ENCODE measurements at regions not wholly inside any gene's neighbourhood (a gene's known extent, or its start where the extent isn't known, plus 50 kb on each side); places are given as distances from the start of the nearest gene placed in this dataset.

DNA sequence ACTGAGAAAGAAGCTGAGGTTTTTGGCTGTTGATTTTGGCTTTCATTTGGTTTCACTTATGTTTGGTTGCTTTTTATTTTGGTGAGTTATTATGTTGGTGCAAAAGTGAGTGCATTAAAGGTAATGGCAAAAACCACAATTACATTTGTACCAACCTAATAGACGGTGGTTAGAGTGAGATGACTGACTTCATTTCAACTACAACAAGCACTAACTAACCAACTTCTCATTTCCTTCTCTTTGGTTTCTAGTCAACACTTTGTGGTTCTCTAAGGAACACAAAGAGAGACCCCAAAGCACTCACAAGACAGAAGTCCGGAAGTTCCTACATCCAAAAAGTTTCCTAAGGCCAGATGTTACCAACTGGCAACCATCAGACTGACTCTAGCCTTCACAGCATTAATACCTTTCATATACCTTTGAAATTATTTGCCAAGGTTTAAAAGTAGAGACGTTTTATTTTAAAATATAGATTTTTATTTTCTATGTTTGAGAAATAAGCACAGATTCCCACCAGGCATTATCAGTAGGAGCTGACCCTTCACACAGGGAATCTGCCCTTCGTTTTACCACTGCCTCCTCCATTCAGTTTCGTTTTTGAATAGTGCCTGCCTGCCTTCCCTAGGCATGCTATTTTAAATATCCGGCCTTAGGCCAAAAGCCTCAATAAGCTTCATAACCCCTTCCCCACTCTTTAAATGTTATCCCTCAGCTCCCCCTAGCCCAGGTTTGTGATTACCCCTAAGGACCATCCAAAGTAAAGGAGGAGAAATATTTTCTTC, 301.1 kb upstream of the PTGER4 start:
- peaks cover 4% of the 10 kb centered on the region for H3K4me1 Mint-ChIP-seq
- no peaks in the 10 kb centered on the region for H3K36me3 Mint-ChIP-seq
- no peaks in the 10 kb centered on the region for H3K27me3 Mint-ChIP-seq (ENCODE audit: low read depth)
- TF ChIP-seq CTCF (IDR thresholded peaks at IDR 0.05; ENCODE audit: unreplicated experiment) = no peak
- H3K4me3 Mint-ChIP-seq = no peak overlapping the region
- H3K27ac Mint-ChIP-seq = no peak overlapping the region
- DNase-seq (ENCODE audit: low spot score in 2 of 2, unreplicated experiment in 2 of 2) = no peak
- H3K9me3 Mint-ChIP-seq = peaks cover 15% of the 10 kb centered on the region

- H3K9me3 Mint-ChIP-seq = peaks cover 15% of the 10 kb centered on the region
- no peak for DNase-seq (ENCODE audit: low spot score in 2 of 2, unreplicated experiment in 2 of 2)
- no peaks in the 10 kb centered on the region for H3K36me3 Mint-ChIP-seq
- no peak overlapping the region for H3K27ac Mint-ChIP-seq
- no peaks in the 10 kb centered on the region for H3K27me3 Mint-ChIP-seq (ENCODE audit: low read depth)
- TF ChIP-seq CTCF (IDR thresholded peaks at IDR 0.05; ENCODE audit: unreplicated experiment) = no peak
- no peaks in the 10 kb centered on the region for H3K4me1 Mint-ChIP-seq
- no peak overlapping the region for H3K4me3 Mint-ChIP-seq
Measured at GRCh38 chr5:40376566-40376965, 303.1 kb upstream of the PTGER4 start.

GRCh38 chr5:40374853-40375252, 304.9 kb upstream of the PTGER4 start:
- no peak for TF ChIP-seq CTCF (IDR thresholded peaks at IDR 0.05; ENCODE audit: unreplicated experiment)
- H3K4me3 Mint-ChIP-seq = no peak overlapping the region
- DNase-seq (ENCODE audit: low spot score in 2 of 2, unreplicated experiment in 2 of 2) = no peak
- no peak overlapping the region for H3K27ac Mint-ChIP-seq
- no peaks in the 10 kb centered on the region for H3K4me1 Mint-ChIP-seq
- H3K9me3 Mint-ChIP-seq = peaks cover 24% of the 10 kb centered on the region
- H3K36me3 Mint-ChIP-seq = peaks cover 9% of the 10 kb centered on the region
- no peaks in the 10 kb centered on the region for H3K27me3 Mint-ChIP-seq (ENCODE audit: low read depth)

DNA sequence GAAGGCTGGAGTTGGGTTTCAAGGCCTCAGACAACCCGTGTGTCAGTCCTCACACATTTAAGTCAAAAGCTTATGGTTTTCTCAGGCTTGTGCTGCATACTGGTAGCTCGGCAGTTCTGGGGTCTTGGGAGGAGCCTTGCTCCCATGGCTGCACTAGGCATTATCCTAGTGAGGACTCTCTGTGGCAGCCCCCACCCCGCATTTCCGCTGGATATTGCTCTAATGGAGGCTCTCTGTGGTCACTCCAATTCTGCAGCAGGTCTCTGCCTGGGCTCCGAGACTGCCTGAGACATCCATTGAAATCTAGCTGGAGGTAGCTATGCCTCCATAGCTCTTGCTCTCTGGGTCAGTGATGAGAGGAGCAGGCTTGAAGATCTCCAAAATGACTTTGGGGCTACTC, 311.5 kb upstream of the PTGER4 start:
- no peak overlapping the region for H3K27ac Mint-ChIP-seq
- H3K27me3 Mint-ChIP-seq (ENCODE audit: low read depth) = no peaks in the 10 kb centered on the region
- H3K36me3 Mint-ChIP-seq = peaks cover 9% of the 10 kb centered on the region
- no peak for DNase-seq (ENCODE audit: low spot score in 2 of 2, unreplicated experiment in 2 of 2)
- H3K4me3 Mint-ChIP-seq = no peak overlapping the region
- H3K4me1 Mint-ChIP-seq = no peaks in the 10 kb centered on the region
- TF ChIP-seq CTCF (IDR thresholded peaks at IDR 0.05; ENCODE audit: unreplicated experiment) = no peak
- peaks cover 25% of the 10 kb centered on the region for H3K9me3 Mint-ChIP-seq

- TF ChIP-seq CTCF (IDR thresholded peaks at IDR 0.05; ENCODE audit: unreplicated experiment) = no peak
- DNase-seq (ENCODE audit: low spot score in 2 of 2, unreplicated experiment in 2 of 2) = no peak
- Mint-ChIP-seq H3K27me3 (ENCODE audit: low read depth) (no peaks in the 10 kb centered on the region), H3K4me1 (no peaks in the 10 kb centered on the region), H3K9me3 (peaks cover 31% of the 10 kb centered on the region), H3K4me3 (no peak overlapping the region), H3K27ac (no peak overlapping the region), H3K36me3 (peaks cover 9% of the 10 kb centered on the region)
Measured at GRCh38 chr5:40367255-40367654, 312.5 kb upstream of the PTGER4 start.

All from mesothelial cell of epicardium (in vitro differentiated cells).